HG03097 (cell line): ENCODE measurements at regions not wholly inside any gene's neighbourhood (a gene's known extent, or its start where the extent isn't known, plus 50 kb on each side); places are given as distances from the start of the nearest gene placed in this dataset.

ENCODE experiments used
- ATAC-seq: cut with Tn5 transposase; IDR thresholded peaks from one replicate; pipeline ENCODE4 v1.9.1; 2021; ENCODE audit not compliant: unreplicated experiment, low FRiP score

GRCh38 chr3:106628407-106628806, 748.8 kb upstream of the CCDC54 start:
- ATAC-seq: no peak

- no peak for ATAC-seq
Observed at GRCh38 chr3:106629215-106629832, 747.9 kb upstream of the CCDC54 start.

GRCh38 chr3:106631373-106632108, 745.7 kb upstream of the CCDC54 start:
- no peak for ATAC-seq

- ATAC-seq: no peak
Observed at GRCh38 chr3:106635271-106635670, 742.0 kb upstream of the CCDC54 start.

- no peak for ATAC-seq
Observed at GRCh38 chr3:106635826-106636225, 741.4 kb upstream of the CCDC54 start.

- no peak for ATAC-seq
Observed at GRCh38 chr3:106640353-106640752, 736.9 kb upstream of the CCDC54 start.

GRCh38 chr3:106642161-106642560, 735.1 kb upstream of the CCDC54 start:
- ATAC-seq: no peak

GRCh38 chr3:106643684-106644161, 733.5 kb upstream of the CCDC54 start:
- no peak for ATAC-seq

- no peak for ATAC-seq
Observed at GRCh38 chr3:106673926-106674569, 703.2 kb upstream of the CCDC54 start.

- ATAC-seq: no peak
Observed at GRCh38 chr3:106675451-106675850, 701.8 kb upstream of the CCDC54 start.

GRCh38 chr3:106678657-106679390, 698.4 kb upstream of the CCDC54 start:
- no peak for ATAC-seq

- ATAC-seq: no peak
Observed at GRCh38 chr3:106683953-106684620, 693.2 kb upstream of the CCDC54 start.

- no peak for ATAC-seq
Observed at GRCh38 chr3:106685745-106686144, 691.5 kb upstream of the CCDC54 start.

- ATAC-seq: no peak
Observed at GRCh38 chr3:106687905-106688304, 689.3 kb upstream of the CCDC54 start.

- ATAC-seq: no peak
Observed at GRCh38 chr3:106688464-106688863, 688.8 kb upstream of the CCDC54 start.

GRCh38 chr3:106691476-106691875, 685.8 kb upstream of the CCDC54 start:
- ATAC-seq: no peak

- no peak for ATAC-seq
Observed at GRCh38 chr3:106692624-106693023, 684.6 kb upstream of the CCDC54 start.

- ATAC-seq: no peak
Observed at GRCh38 chr3:106699122-106699521, 678.1 kb upstream of the CCDC54 start.

GRCh38 chr3:106700981-106701380, 676.3 kb upstream of the CCDC54 start:
- ATAC-seq: no peak

GRCh38 chr3:106703524-106703923, 673.7 kb upstream of the CCDC54 start:
- no peak for ATAC-seq
